GM12878 (cell line): ENCODE measurements at regions not wholly inside any gene's neighbourhood (a gene's known extent, or its start where the extent isn't known, plus 50 kb on each side); places are given as distances from the start of the nearest gene placed in this dataset.

Experiments used
- ATAC-seq: fragments of 200-7000 bp; cut with Tn5 transposase; 3 replicates; pipeline ENCODE4 v1.9.1; 2020; ENCODE audit warnings: mild to moderate bottlenecking, moderate library complexity
- BruUV-seq: library from RNA; stranded (reverse); fragments of 400-500 nt; replicated peaks from 2 replicates; lab custom pipeline; 2021; lab: Mats Ljungman, UMichigan
- CTCF ChIA-PET: fragments of 300-600 bp; sonication (Branson Sonifier 250); formaldehyde crosslinking; extraction: SDS; loops from one replicate; lab custom pipeline; 2021; ENCODE audit warnings: inconsistent platforms; lab: Yijun Ruan, JAX
- POLR2A ChIA-PET: fragments of 350-600 bp; formaldehyde crosslinking; extraction: SDS; loops from one replicate; lab custom pipeline; 2021; ENCODE audit warnings: inconsistent platforms; lab: Charles Lee
- RAD21 ChIA-PET: fragments of 300-600 bp; sonication (Branson Sonifier 250); formaldehyde crosslinking; loops from one replicate; lab custom pipeline; 2023; ENCODE audit warnings: antibody characterized with exemption; ENCODE audit not compliant: unreplicated experiment; lab: Charles Lee
- SMC1A ChIA-PET: fragments of 300-600 bp; sonication (Branson Sonifier 250); formaldehyde crosslinking; loops from one replicate; lab custom pipeline; 2023; ENCODE audit not compliant: unreplicated experiment, uncharacterized antibody; lab: Charles Lee
- DNase-seq: peaks from one replicate; pipeline ENCODE4 v3.0.0-alpha.2; 2011; ENCODE audit warnings: low read depth, low spot score
- FAIRE-seq: peaks from 3 replicates; lab custom pipeline; 2011; peaks lifted over from hg19 to GRCh38; lab: Jason Lieb, UNC
- H2AFZ ChIP-seq: 2 replicates; pipeline ENCODE4 v1.6.0; 2011; ENCODE audit warnings: low read depth, low read length, control low read depth; ENCODE audit not compliant: control insufficient read depth
- H3K27ac ChIP-seq: 2 replicates; pipeline ENCODE4 v1.5.1; 2011; ENCODE audit warnings: control low read depth; ENCODE audit not compliant: control insufficient read depth, insufficient read depth
- H3K27me3 ChIP-seq, 2 experiments: replicated peaks in 1 of 2; 2 replicates each; pipeline versions ENCODE4 v1.6.0 to v1.6.1; 2011; ENCODE audit warnings: low read length in 1 of 2; ENCODE audit not compliant: control insufficient read depth in 2 of 2, insufficient read depth in 2 of 2
- H3K36me3 ChIP-seq, 2 experiments: 2 replicates each; pipeline ENCODE4 v1.5.1; 2011; ENCODE audit warnings: low read length in 1 of 2; ENCODE audit not compliant: control insufficient read depth in 2 of 2, insufficient read depth in 2 of 2
- H3K4me1 ChIP-seq: 2 replicates; pipeline ENCODE4 v1.6.1; 2011; ENCODE audit warnings: mild to moderate bottlenecking, low read length, moderate library complexity, mixed read lengths; ENCODE audit not compliant: control insufficient read depth, insufficient read depth
- H3K4me2 ChIP-seq: 2 replicates; pipeline ENCODE4 v1.6.0; 2011; ENCODE audit warnings: control low read depth; ENCODE audit not compliant: control insufficient read depth, insufficient read depth
- H3K4me3 ChIP-seq: fragments of 200-600 bp; sonication (generic); 2 replicates; pipeline ENCODE4 v1.5.1; 2016
- H3K79me2 ChIP-seq: 2 replicates; pipeline ENCODE4 v1.6.0; 2011; ENCODE audit warnings: low read length; ENCODE audit not compliant: control insufficient read depth, insufficient read depth
- H3K9ac ChIP-seq: 2 replicates; pipeline ENCODE4 v1.8.0; 2011; ENCODE audit warnings: low read length, control low read depth, mixed read lengths; ENCODE audit not compliant: control insufficient read depth, insufficient read depth
- H3K9me3 ChIP-seq: replicated peaks from 3 replicates; pipeline ENCODE4 v1.5.1; 2011; ENCODE audit warnings: mild to moderate bottlenecking, low read length; ENCODE audit not compliant: control insufficient read depth, insufficient read depth
- H4K20me1 ChIP-seq: 2 replicates; pipeline ENCODE4 v1.6.0; 2011; ENCODE audit not compliant: control insufficient read depth, insufficient read depth
- ASH2L ChIP-seq: fragments of 300-600, 200-600 bp; sonication (generic); IDR thresholded peaks from 2 replicates; pipeline ENCODE4 v1.6.1; 2017; ENCODE audit warnings: low read depth, mild to moderate bottlenecking, borderline replicate concordance
- EGR1 ChIP-seq, 2 experiments: IDR thresholded peaks; 1 replicate in 1 of 2; 2 replicates in 1 of 2; pipeline ENCODE4 v1.6.1; 2011 to 2012; ENCODE audit warnings: low read depth in 2 of 2, low read length in 2 of 2, borderline replicate concordance in 1 of 2, mild to moderate bottlenecking in 1 of 2, moderate library complexity in 1 of 2
- FOXM1 ChIP-seq: IDR thresholded peaks from 2 replicates; pipeline ENCODE4 v1.6.1; 2012; ENCODE audit warnings: low read depth, mild to moderate bottlenecking, inconsistent platforms, low read length, moderate library complexity
- MEF2B ChIP-seq: fragments of 450-650 bp; IDR thresholded peaks from 2 replicates; pipeline ENCODE4 v1.6.1; 2018; ENCODE audit warnings: mild to moderate bottlenecking, moderate library complexity; ENCODE audit not compliant: partially characterized antibody, poor library complexity, severe bottlenecking
- NBN ChIP-seq: fragments of 450-650 bp; IDR thresholded peaks from 2 replicates; pipeline ENCODE4 v1.6.1; 2016
- NFYA ChIP-seq: IDR thresholded peaks from 2 replicates; pipeline ENCODE4 v1.6.1; 2011; ENCODE audit warnings: low read depth, mild to moderate bottlenecking, low read length, improper control_type of control experiment, borderline replicate concordance
- POLR2A ChIP-seq: IDR thresholded peaks from 2 replicates; pipeline ENCODE4 v1.6.1; 2011; ENCODE audit warnings: low read depth, mild to moderate bottlenecking, low read length
- RAD21 ChIP-seq: IDR thresholded peaks from 2 replicates; pipeline ENCODE4 v1.6.1; 2011; ENCODE audit warnings: mild to moderate bottlenecking, low read depth, low read length, moderate library complexity; ENCODE audit not compliant: insufficient read depth
- RCOR1 ChIP-seq: conservative IDR thresholded peaks from 2 replicates; pipeline ENCODE4 v1.6.1; 2012; ENCODE audit warnings: low read depth, low read length, improper control_type of control experiment
- RFX5 ChIP-seq: IDR thresholded peaks from 2 replicates; pipeline ENCODE4 v1.6.1; 2011; ENCODE audit warnings: low read depth, low read length, improper control_type of control experiment
- RUNX3 ChIP-seq: IDR thresholded peaks from 2 replicates; pipeline ENCODE4 v1.6.1; 2012; ENCODE audit warnings: low read length, inconsistent platforms
- STAT1 ChIP-seq: fragments of 450-650 bp; conservative IDR thresholded peaks from 2 replicates; pipeline ENCODE4 v1.6.1; 2014; ENCODE audit warnings: antibody characterized with exemption, mild to moderate bottlenecking
- WGBS: methylation state at CpG from one replicate; pipeline ENCODE4 v1.1.6; 2016; ENCODE audit warnings: low lambda C conversion rate; ENCODE audit not compliant: insufficient replicate concordance, insufficient coverage; ENCODE audit errors: missing lambda C conversion rate; 5-methylcytosine and 5-hydroxymethylcytosine counted together
- in situ Hi-C: fragments of 300-500 bp; cut with MboI; formaldehyde crosslinking; loops from 9 replicates; pipeline ENCODE4 v1.14.3; 2018; ENCODE audit warnings: mixed read lengths
- intact Hi-C: fragments of 100-400 bp; cut with micrococcal nuclease; formaldehyde crosslinking; loops from one replicate; pipeline ENCODE4 v1.14.2; 2022; ENCODE audit not compliant: unreplicated experiment
- TF ChIP-seq, protein P1 (sequence below): fragments of 150-350 bp; IDR thresholded peaks from 2 replicates; pipeline ENCODE4 v1.6.1; 2014; ENCODE audit warnings: mild to moderate bottlenecking, low read depth, low read length
- TF ChIP-seq, protein P2 (sequence below): fragments of 450-650 bp; IDR thresholded peaks from 2 replicates; pipeline ENCODE4 v1.6.1; 2016; ENCODE audit warnings: mild to moderate bottlenecking
- TF ChIP-seq, protein P3 (sequence below): fragments of 450-650 bp; formaldehyde crosslinking; IDR thresholded peaks from 2 replicates; pipeline ENCODE4 v1.4.0; 2020; ENCODE audit warnings: mild to moderate bottlenecking, moderate library complexity
- TF ChIP-seq, protein P4 (sequence below): fragments of 450-650 bp; IDR thresholded peaks from 2 replicates; pipeline ENCODE4 v1.6.1; 2014; ENCODE audit warnings: mild to moderate bottlenecking

DNA sequence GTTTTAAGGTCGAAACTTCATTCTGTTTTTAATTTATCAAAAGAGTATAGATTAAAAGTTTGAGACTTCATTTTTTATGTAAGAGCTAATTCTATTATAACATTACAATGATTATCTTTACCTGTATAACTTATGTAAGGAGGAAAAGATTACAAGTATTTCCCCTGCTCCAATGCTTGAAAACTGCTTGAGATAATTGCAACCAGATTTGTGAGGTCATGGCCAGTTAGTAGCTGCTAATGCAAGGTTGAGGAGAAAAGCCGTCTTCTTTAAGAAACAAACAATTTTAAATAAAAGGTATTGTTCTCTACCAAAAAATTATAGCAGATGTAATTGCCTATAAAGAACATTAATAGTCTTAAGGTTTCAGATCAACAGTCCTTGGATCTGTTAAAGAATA is 208.3 kb upstream of the UBE2E2 start (continued):
- TF ChIP-seq, protein P1, sequence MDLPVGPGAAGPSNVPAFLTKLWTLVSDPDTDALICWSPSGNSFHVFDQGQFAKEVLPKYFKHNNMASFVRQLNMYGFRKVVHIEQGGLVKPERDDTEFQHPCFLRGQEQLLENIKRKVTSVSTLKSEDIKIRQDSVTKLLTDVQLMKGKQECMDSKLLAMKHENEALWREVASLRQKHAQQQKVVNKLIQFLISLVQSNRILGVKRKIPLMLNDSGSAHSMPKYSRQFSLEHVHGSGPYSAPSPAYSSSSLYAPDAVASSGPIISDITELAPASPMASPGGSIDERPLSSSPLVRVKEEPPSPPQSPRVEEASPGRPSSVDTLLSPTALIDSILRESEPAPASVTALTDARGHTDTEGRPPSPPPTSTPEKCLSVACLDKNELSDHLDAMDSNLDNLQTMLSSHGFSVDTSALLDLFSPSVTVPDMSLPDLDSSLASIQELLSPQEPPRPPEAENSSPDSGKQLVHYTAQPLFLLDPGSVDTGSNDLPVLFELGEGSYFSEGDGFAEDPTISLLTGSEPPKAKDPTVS, result no peak
- TF ChIP-seq STAT1 (no peak), POLR2A (no peak), RUNX3 (no peak), NFYA (no peak)
- TF ChIP-seq, protein P2, sequence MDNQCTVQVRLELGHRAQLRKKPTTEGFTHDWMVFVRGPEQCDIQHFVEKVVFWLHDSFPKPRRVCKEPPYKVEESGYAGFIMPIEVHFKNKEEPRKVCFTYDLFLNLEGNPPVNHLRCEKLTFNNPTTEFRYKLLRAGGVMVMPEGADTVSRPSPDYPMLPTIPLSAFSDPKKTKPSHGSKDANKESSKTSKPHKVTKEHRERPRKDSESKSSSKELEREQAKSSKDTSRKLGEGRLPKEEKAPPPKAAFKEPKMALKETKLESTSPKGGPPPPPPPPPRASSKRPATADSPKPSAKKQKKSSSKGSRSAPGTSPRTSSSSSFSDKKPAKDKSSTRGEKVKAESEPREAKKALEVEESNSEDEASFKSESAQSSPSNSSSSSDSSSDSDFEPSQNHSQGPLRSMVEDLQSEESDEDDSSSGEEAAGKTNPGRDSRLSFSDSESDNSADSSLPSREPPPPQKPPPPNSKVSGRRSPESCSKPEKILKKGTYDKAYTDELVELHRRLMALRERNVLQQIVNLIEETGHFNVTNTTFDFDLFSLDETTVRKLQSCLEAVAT, result no peak

DNA sequence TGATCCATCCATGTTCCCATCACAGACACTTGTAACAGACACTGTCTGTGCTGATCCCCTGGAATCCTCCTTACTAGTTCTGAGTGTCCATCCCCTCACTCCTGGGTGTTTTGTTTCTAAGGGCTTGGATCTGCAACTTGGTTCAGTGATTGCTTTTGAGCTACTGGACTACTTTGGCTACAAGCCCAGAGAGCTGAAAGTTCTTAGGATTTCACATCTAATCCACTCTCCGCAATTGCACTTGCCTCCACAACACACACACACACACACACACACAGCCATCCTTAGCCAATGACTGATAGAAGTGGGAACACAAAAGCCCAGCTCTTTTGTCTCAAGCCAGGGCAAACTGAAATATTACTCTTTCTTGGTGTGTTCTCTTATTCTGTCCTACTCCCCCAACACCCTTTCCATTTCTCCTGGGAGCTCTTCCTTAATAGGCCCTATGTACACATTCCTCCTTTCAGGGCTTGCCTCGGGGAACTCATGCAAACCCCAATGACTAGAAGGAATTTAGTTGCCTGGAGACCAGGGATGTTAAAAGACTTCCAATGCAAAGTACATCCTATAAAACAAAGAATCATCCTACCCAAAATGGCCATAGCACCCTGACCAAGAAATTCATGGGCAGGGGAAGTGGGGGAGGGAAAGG is 206.1 kb upstream of the UBE2E2 start:
- no peak for ATAC-seq
- TF ChIP-seq RCOR1 (no peak), ASH2L (no peak), FOXM1 (no peak), NBN (no peak), RAD21 (no peak), NFYA (no peak), EGR1 (IDR thresholded peaks at IDR 0.05; ENCODE audit: borderline replicate concordance in 1 of 2, low read depth in 2 of 2, low read length in 2 of 2) (no peak), RFX5 (no peak), MEF2B (no peak)
- TF ChIP-seq, protein P3, sequence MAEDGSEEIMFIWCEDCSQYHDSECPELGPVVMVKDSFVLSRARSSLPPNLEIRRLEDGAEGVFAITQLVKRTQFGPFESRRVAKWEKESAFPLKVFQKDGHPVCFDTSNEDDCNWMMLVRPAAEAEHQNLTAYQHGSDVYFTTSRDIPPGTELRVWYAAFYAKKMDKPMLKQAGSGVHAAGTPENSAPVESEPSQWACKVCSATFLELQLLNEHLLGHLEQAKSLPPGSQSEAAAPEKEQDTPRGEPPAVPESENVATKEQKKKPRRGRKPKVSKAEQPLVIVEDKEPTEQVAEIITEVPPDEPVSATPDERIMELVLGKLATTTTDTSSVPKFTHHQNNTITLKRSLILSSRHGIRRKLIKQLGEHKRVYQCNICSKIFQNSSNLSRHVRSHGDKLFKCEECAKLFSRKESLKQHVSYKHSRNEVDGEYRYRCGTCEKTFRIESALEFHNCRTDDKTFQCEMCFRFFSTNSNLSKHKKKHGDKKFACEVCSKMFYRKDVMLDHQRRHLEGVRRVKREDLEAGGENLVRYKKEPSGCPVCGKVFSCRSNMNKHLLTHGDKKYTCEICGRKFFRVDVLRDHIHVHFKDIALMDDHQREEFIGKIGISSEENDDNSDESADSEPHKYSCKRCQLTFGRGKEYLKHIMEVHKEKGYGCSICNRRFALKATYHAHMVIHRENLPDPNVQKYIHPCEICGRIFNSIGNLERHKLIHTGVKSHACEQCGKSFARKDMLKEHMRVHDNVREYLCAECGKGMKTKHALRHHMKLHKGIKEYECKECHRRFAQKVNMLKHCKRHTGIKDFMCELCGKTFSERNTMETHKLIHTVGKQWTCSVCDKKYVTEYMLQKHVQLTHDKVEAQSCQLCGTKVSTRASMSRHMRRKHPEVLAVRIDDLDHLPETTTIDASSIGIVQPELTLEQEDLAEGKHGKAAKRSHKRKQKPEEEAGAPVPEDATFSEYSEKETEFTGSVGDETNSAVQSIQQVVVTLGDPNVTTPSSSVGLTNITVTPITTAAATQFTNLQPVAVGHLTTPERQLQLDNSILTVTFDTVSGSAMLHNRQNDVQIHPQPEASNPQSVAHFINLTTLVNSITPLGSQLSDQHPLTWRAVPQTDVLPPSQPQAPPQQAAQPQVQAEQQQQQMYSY (CRISPR knock-in tag), result no peak
- TF ChIP-seq, protein P4, sequence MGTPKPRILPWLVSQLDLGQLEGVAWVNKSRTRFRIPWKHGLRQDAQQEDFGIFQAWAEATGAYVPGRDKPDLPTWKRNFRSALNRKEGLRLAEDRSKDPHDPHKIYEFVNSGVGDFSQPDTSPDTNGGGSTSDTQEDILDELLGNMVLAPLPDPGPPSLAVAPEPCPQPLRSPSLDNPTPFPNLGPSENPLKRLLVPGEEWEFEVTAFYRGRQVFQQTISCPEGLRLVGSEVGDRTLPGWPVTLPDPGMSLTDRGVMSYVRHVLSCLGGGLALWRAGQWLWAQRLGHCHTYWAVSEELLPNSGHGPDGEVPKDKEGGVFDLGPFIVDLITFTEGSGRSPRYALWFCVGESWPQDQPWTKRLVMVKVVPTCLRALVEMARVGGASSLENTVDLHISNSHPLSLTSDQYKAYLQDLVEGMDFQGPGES, result no peak

More for the DNA sequence above, 206.1 kb upstream of the UBE2E2 start:
- no peaks in the 10 kb centered on the region for H3K9me3 ChIP-seq
- POLR2A ChIA-PET, result interaction anchor here (0.6 kb wide), 1 partner anchor 84 kb away, joined by 3 read pairs; no protein-coding TSS in a partner anchor
- no peaks in the 10 kb centered on the region for H3K4me1 ChIP-seq
- FAIRE-seq (no peak), DNase-seq (no peak)
- no peaks in the 10 kb centered on the region for H3K36me3 ChIP-seq
- no peaks in the 10 kb centered on the region; a peak in 1 of 4 replicates for H3K27me3 ChIP-seq
- H4K20me1 ChIP-seq, result no peaks in the 10 kb centered on the region
- no TSS peak for BruUV-seq
- WGBS, result 44% methylated on average over 2 of the region's 2 CpGs
- RAD21 ChIA-PET, result no interaction called here
- SMC1A ChIA-PET, result no interaction called here
- H3K79me2 ChIP-seq, result no peaks in the 10 kb centered on the region
- no peak overlapping the region for H3K4me3 ChIP-seq
- CTCF ChIA-PET, result no interaction called here
- no peak overlapping the region for H3K27ac ChIP-seq
- no peak overlapping the region for H3K4me2 ChIP-seq
- intact Hi-C loops, result no loop called here
- H3K9ac ChIP-seq, result no peak overlapping the region
- in situ Hi-C loops, result no loop called here
- H2AFZ ChIP-seq, result no peak overlapping the region
